PC-3 (cell line): ENCODE measurements at regions not wholly inside any gene's neighbourhood (a gene's known extent, or its start where the extent isn't known, plus 50 kb on each side); places are given as distances from the start of the nearest gene placed in this dataset.
"Not testable (repeated sequence)": the region's sequence is repeated elsewhere in the genome, so short reads cannot be mapped to it uniquely, and the experiment has no call there.

Source experiments
- ATAC-seq: fragments of 200-7000 bp; cut with Tn5 transposase; 2 replicates; pipeline ENCODE4 v1.9.1; 2020; ENCODE audit warnings: mild to moderate bottlenecking, moderate library complexity
- BruUV-seq: library from RNA; stranded (reverse); fragments of 400-500 nt; replicated peaks from 2 replicates; lab custom pipeline; 2021; lab: Mats Ljungman, UMichigan
- CTCF ChIA-PET: fragments of 300-600 bp; sonication (Branson Sonifier 250); formaldehyde crosslinking; loops from one replicate; lab custom pipeline; 2022; ENCODE audit warnings: antibody characterized with exemption; lab: Charles Lee
- POLR2A ChIA-PET: fragments of 300-600 bp; sonication (Branson Sonifier 250); formaldehyde crosslinking; loops from one replicate; lab custom pipeline; 2022; ENCODE audit warnings: antibody characterized with exemption; ENCODE audit not compliant: unreplicated experiment; lab: Charles Lee
- DNase-seq: peaks from one replicate; pipeline ENCODE4 v3.0.0-alpha.2; 2015
- H2AFZ ChIP-seq: fragments of 300-600 bp; sonication (generic); 2 replicates; pipeline ENCODE4 v1.6.0; 2016; ENCODE audit warnings: antibody characterized with exemption, low read length
- H3F3A ChIP-seq: fragments of 300-600 bp; sonication (generic); one replicate; pipeline ENCODE4 v1.6.0; 2017; ENCODE audit warnings: antibody characterized with exemption, low read length, control low read depth, mild to moderate bottlenecking; ENCODE audit not compliant: unreplicated experiment
- H3K27ac ChIP-seq: fragments of 300-600 bp; sonication (generic); 2 replicates; pipeline ENCODE4 v1.5.1; 2016; ENCODE audit warnings: mild to moderate bottlenecking, low read length
- H3K27me3 ChIP-seq: fragments of 300-600 bp; sonication (generic); 2 replicates; pipeline ENCODE4 v1.6.1; 2016; ENCODE audit warnings: low read length, mixed read lengths
- H3K36me3 ChIP-seq: fragments of 300-600 bp; sonication (generic); 2 replicates; pipeline ENCODE4 v1.6.1; 2016; ENCODE audit warnings: low read depth, mixed run types, low read length, mixed read lengths
- H3K4me1 ChIP-seq: fragments of 300-600 bp; sonication (generic); 2 replicates; pipeline ENCODE4 v1.5.1; 2016; ENCODE audit warnings: low read length; ENCODE audit not compliant: insufficient read depth
- H3K4me2 ChIP-seq: fragments of 300-600 bp; sonication (generic); 2 replicates; pipeline ENCODE4 v1.6.0; 2016; ENCODE audit warnings: low read length
- H3K4me3 ChIP-seq: fragments of 300-600 bp; sonication (generic); 2 replicates; pipeline ENCODE4 v1.5.1; 2016; ENCODE audit warnings: mild to moderate bottlenecking, low read length, mixed read lengths
- H3K79me2 ChIP-seq: fragments of 300-600 bp; sonication (generic); 2 replicates; pipeline ENCODE4 v1.6.1; 2017; ENCODE audit warnings: low read length, mixed read lengths
- H3K9ac ChIP-seq: fragments of 300-600 bp; sonication (generic); 2 replicates; pipeline ENCODE4 v1.6.0; 2016; ENCODE audit warnings: mild to moderate bottlenecking, low read length
- H3K9me2 ChIP-seq: fragments of 300-600 bp; sonication (generic); replicated peaks from 2 replicates; pipeline ENCODE4 v1.6.1; 2016; ENCODE audit warnings: mixed run types, low read length, mixed read lengths
- H3K9me3 ChIP-seq: fragments of 300-600 bp; sonication (generic); 2 replicates; pipeline ENCODE4 v1.6.1; 2016; ENCODE audit warnings: low read length, mixed read lengths
- H4K20me1 ChIP-seq: fragments of 300-600 bp; sonication (generic); 2 replicates; pipeline ENCODE4 v1.6.1; 2016; ENCODE audit warnings: low read length, mixed read lengths
- EZH2 ChIP-seq: fragments of 300-600 bp; sonication (generic); IDR thresholded peaks from one replicate; pipeline ENCODE4 v1.6.1; 2017; ENCODE audit warnings: antibody characterized with exemption, mild to moderate bottlenecking, low read length; ENCODE audit not compliant: unreplicated experiment
- EZH2phosphoT487 ChIP-seq: fragments of 300-600 bp; sonication (generic); IDR thresholded peaks from 2 replicates; pipeline ENCODE4 v1.6.1; 2018; ENCODE audit warnings: mild to moderate bottlenecking, antibody characterized with exemption, low read length, borderline replicate concordance
- intact Hi-C: fragments of 100-400 bp; cut with micrococcal nuclease; formaldehyde crosslinking; loops from 2 replicates; pipeline ENCODE4 v1.9.0; 2023
- TF ChIP-seq, protein P1 (sequence below): fragments of 300-600 bp; sonication (generic); conservative IDR thresholded peaks from 2 replicates; pipeline ENCODE4 v1.5.1; 2017; ENCODE audit warnings: antibody characterized with exemption, low read depth, mild to moderate bottlenecking, low read length

DNA sequence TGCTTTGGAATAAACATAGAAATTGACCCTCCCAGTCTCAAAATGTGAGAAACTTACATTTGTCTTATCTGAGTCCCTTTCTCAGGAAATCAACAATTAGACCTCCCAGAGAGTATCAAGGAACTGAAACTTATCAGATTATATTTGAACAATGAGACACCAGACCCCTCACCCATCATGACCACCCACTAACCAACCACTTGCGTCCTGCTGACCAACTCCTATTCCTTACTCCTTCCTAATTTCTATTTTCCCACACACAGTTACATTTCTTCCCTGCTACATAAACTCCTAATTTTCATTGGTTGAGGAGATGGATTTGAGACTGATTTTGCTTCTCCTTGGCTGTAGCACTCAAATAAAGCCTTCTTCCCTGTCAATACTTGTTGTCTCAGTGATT lies 97.9 kb downstream of the TPBG start:
- Histone ChIP-seq H3K4me2 (no peak overlapping the region), H3K9me2 (no peaks in the 10 kb centered on the region), H4K20me1 (no peaks in the 10 kb centered on the region), H3K79me2 (no peaks in the 10 kb centered on the region), H3K36me3 (no peaks in the 10 kb centered on the region), H3K4me3 (no peak overlapping the region), H2AFZ (no peak overlapping the region), H3K4me1 (peaks cover 18% of the 10 kb centered on the region), H3K9ac (no peak overlapping the region), H3F3A (no peaks in the 10 kb centered on the region), H3K27me3 (no peaks in the 10 kb centered on the region), H3K27ac (no peak overlapping the region), H3K9me3 (no peaks in the 10 kb centered on the region)
- no TSS peak for BruUV-seq
- TF ChIP-seq EZH2phosphoT487, result no peak
- no peak for TF ChIP-seq EZH2
- TF ChIP-seq, protein P1, sequence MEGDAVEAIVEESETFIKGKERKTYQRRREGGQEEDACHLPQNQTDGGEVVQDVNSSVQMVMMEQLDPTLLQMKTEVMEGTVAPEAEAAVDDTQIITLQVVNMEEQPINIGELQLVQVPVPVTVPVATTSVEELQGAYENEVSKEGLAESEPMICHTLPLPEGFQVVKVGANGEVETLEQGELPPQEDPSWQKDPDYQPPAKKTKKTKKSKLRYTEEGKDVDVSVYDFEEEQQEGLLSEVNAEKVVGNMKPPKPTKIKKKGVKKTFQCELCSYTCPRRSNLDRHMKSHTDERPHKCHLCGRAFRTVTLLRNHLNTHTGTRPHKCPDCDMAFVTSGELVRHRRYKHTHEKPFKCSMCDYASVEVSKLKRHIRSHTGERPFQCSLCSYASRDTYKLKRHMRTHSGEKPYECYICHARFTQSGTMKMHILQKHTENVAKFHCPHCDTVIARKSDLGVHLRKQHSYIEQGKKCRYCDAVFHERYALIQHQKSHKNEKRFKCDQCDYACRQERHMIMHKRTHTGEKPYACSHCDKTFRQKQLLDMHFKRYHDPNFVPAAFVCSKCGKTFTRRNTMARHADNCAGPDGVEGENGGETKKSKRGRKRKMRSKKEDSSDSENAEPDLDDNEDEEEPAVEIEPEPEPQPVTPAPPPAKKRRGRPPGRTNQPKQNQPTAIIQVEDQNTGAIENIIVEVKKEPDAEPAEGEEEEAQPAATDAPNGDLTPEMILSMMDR, result no peak
- intact Hi-C loops, result no loop called here
- ChIA-PET POLR2A (no interaction called here), CTCF (no interaction called here)
- DNase-seq, result no peak
- ATAC-seq, result no peak

DNA sequence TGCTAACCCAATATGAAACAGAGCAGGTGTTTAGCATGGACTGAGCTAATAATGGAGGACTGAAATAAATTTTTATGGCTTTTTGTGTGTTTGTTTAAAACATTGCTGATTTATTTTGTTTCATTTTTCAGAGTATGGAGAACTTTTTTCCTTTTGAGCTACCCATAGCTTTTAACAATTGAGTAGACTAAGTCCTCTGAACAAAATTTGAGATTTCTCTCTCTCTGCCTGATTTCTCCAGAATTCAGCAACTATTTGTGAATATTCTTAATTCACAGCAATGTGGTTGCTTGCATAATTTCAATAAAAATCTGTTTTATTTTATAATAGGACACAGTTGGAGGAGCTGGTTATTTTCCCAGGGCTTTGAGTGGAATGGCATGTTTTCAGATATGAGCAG lies 103.7 kb downstream of the TPBG start:
- H4K20me1 ChIP-seq, result no peaks in the 10 kb centered on the region
- TF ChIP-seq EZH2 (no peak), EZH2phosphoT487 (no peak)
- TF ChIP-seq, protein P1, result no peak
- intact Hi-C loops, result no loop called here
- no peak overlapping the region for H3K27ac ChIP-seq
- no peaks in the 10 kb centered on the region for H3K36me3 ChIP-seq
- H2AFZ ChIP-seq, result no peak overlapping the region
- H3K9ac ChIP-seq, result no peak overlapping the region
- H3K4me3 ChIP-seq, result no peak overlapping the region
- H3K27me3 ChIP-seq, result no peaks in the 10 kb centered on the region
- POLR2A ChIA-PET, result no interaction called here
- CTCF ChIA-PET, result interaction anchor here (0.6 kb wide), 1 partner anchor 99 kb away, joined by 9 read pairs; no protein-coding TSS in a partner anchor
- H3K4me1 ChIP-seq, result no peaks in the 10 kb centered on the region
- no peaks in the 10 kb centered on the region for H3K9me2 ChIP-seq
- no peaks in the 10 kb centered on the region for H3F3A ChIP-seq
- H3K4me2 ChIP-seq, result no peak overlapping the region
- DNase-seq (no peak), ATAC-seq (no peak)
- H3K79me2 ChIP-seq, result no peaks in the 10 kb centered on the region
- no peaks in the 10 kb centered on the region for H3K9me3 ChIP-seq
- no TSS peak for BruUV-seq

DNA sequence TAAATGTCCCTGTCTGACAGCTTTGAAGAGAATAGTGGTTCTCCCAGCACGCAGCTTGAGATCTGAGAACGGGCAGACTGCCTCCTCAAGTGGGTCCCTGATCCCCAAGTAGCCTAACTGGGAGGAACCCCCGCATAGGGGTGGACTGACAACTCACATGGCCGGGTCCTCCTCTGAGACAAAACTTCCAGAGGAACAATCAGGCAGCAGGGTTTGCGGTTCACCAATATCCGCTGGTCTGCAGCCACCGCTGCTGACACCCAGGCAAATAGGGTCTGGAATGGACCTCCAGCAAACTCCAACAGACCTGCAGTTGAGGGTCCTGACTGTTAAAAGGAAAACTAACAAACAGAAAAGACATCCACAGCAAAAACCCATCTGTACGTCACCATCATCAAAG lies 106.5 kb downstream of the TPBG start:
- H3K9ac ChIP-seq, CTCF ChIA-PET, intact Hi-C loops, H3K4me1 ChIP-seq, DNase-seq, H3K36me3 ChIP-seq, H3K9me3 ChIP-seq, H3K27ac ChIP-seq, POLR2A ChIA-PET, ATAC-seq, H3K4me3 ChIP-seq, H3K9me2 ChIP-seq, BruUV-seq, H2AFZ ChIP-seq, H3K4me2 ChIP-seq, H3K79me2 ChIP-seq, H3F3A ChIP-seq, H4K20me1 ChIP-seq, H3K27me3 ChIP-seq: not testable (repeated sequence)

DNA sequence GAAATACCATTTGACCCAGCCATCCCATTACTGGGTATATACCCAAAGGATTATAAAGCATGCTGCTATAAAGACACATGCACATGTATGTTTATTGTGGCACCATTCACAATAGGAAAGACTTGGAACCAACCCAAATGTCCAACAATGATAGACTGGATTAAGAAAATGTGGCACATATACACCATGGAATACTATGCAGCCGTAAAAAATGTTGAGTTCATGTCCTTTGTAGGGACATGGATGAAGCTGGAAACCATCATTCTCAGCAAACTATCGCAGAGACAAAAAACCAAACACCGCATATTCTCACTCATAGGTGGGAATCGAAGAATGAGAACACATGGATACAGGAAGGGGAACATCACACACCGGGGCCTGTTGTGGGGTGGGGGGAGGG lies 111.5 kb downstream of the TPBG start:
- BruUV-seq, H3K9me3 ChIP-seq, H3K79me2 ChIP-seq, H3K4me1 ChIP-seq, CTCF ChIA-PET, H3K4me2 ChIP-seq, DNase-seq, H2AFZ ChIP-seq, H3K27ac ChIP-seq, H4K20me1 ChIP-seq, H3K36me3 ChIP-seq, ATAC-seq, H3K4me3 ChIP-seq, H3F3A ChIP-seq, H3K9me2 ChIP-seq, H3K27me3 ChIP-seq, H3K9ac ChIP-seq, intact Hi-C loops: not testable (repeated sequence)
- POLR2A ChIA-PET, result interaction anchor here (0.6 kb wide), 1 partner anchor 52 kb away, joined by 5 read pairs; no protein-coding TSS in a partner anchor
